Astrocyte (in vitro differentiated cells and primary cell): ENCODE measurements at regions not wholly inside any gene's neighbourhood (a gene's known extent, or its start where the extent isn't known, plus 50 kb on each side); places are given as distances from the start of the nearest gene placed in this dataset.

Experiments used
- EZH2 ChIP-seq: IDR thresholded peaks from 2 replicates; pipeline ENCODE4 v1.6.1; 2012; ENCODE audit warnings: mild to moderate bottlenecking, low read length, inconsistent platforms; ENCODE audit not compliant: insufficient read depth
- TF ChIP-seq, protein P1 (sequence below): IDR thresholded peaks from 2 replicates; pipeline ENCODE4 v1.5.1; 2011; ENCODE audit warnings: low read depth, mild to moderate bottlenecking, inconsistent platforms, low read length, moderate library complexity; ENCODE audit not compliant: insufficient read depth

DNA sequence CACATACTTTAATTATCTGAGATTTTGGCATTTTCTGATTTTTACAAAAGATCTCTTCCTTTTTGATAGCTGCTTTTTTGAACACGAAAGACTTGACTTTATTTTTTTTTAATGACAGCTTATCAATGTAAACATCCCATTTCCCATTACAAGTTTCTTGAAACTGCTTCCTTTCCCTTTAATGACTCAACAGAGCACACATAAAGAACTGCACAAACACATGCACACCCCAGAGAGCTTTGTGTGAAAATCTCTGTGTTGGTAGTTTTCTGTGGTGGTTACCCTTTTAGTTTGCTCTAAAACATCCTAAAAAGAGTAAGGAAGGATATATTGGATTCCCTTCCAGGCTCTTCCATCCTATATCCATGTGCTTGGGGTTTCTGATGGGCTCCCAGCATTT is 125.1 kb upstream of the ZNF32 start:
- no peak for TF ChIP-seq EZH2
- TF ChIP-seq, protein P1, sequence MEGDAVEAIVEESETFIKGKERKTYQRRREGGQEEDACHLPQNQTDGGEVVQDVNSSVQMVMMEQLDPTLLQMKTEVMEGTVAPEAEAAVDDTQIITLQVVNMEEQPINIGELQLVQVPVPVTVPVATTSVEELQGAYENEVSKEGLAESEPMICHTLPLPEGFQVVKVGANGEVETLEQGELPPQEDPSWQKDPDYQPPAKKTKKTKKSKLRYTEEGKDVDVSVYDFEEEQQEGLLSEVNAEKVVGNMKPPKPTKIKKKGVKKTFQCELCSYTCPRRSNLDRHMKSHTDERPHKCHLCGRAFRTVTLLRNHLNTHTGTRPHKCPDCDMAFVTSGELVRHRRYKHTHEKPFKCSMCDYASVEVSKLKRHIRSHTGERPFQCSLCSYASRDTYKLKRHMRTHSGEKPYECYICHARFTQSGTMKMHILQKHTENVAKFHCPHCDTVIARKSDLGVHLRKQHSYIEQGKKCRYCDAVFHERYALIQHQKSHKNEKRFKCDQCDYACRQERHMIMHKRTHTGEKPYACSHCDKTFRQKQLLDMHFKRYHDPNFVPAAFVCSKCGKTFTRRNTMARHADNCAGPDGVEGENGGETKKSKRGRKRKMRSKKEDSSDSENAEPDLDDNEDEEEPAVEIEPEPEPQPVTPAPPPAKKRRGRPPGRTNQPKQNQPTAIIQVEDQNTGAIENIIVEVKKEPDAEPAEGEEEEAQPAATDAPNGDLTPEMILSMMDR = no peak
